Naive thymus-derived CD4-positive, alpha-beta T cell (primary cell): ENCODE measurements at regions not wholly inside any gene's neighbourhood (a gene's known extent, or its start where the extent isn't known, plus 50 kb on each side); places are given as distances from the start of the nearest gene placed in this dataset.

Source experiments
- ATAC-seq: fragments of 150-1000 bp; cut with Tn5 transposase; 2 replicates; pipeline ENCODE4 v1.10.0; 2021; ENCODE audit warnings: mild to moderate bottlenecking, moderate library complexity
- CTCF ChIA-PET: fragments of 350-600 bp; sonication (Branson Sonifier 250); formaldehyde crosslinking; loops from one replicate; lab custom pipeline; 2021; ENCODE audit warnings: antibody characterized with exemption; lab: Charles Lee
- POLR2A ChIA-PET: fragments of 350-600 bp; sonication (Branson Sonifier 250); formaldehyde crosslinking; loops from one replicate; lab custom pipeline; 2021; ENCODE audit warnings: antibody characterized with exemption, inconsistent platforms; lab: Charles Lee
- DNase-seq, 9 donors: peaks; one replicate each; pipeline versions ENCODE4 v3.0.0 to v3.0.0-alpha.2; 2020 to 2022; ENCODE audit warnings: mixed read lengths in 1 of 9
- H3K27ac ChIP-seq: one replicate; pipeline ENCODE4 v1.7.0; 2013; ENCODE audit warnings: mild to moderate bottlenecking, low read depth, low read length, moderate library complexity
- H3K27me3 ChIP-seq, 2 donors: one replicate each; pipeline ENCODE4 v1.7.0; 2013; ENCODE audit warnings: low read length in 2 of 2, mild to moderate bottlenecking in 2 of 2, moderate library complexity in 2 of 2; ENCODE audit not compliant: control insufficient read depth in 2 of 2, insufficient read depth in 2 of 2
- H3K36me3 ChIP-seq, 3 experiments: 1 replicate in 2 of 3; 2 replicates in 1 of 3; pipeline ENCODE4 v1.7.0; 2013; ENCODE audit warnings: low read length in 3 of 3, mild to moderate bottlenecking in 3 of 3, moderate library complexity in 1 of 3; ENCODE audit not compliant: insufficient read depth in 3 of 3, control insufficient read depth in 2 of 3
- H3K4me1 ChIP-seq, 2 donors: one replicate each; pipeline ENCODE4 v1.7.0; 2013; ENCODE audit warnings: low read length in 2 of 2, mild to moderate bottlenecking in 2 of 2, moderate library complexity in 1 of 2; ENCODE audit not compliant: control insufficient read depth in 2 of 2, insufficient read depth in 2 of 2
- H3K4me3 ChIP-seq: 2 replicates; pipeline ENCODE4 v1.7.0; 2013; ENCODE audit warnings: mild to moderate bottlenecking, low read length
- H3K9me3 ChIP-seq, 3 experiments: 1 replicate in 2 of 3; 2 replicates in 1 of 3; pipeline ENCODE4 v1.7.0; 2013; ENCODE audit warnings: low read length in 3 of 3; ENCODE audit not compliant: control insufficient read depth in 2 of 3
- H3K27ac Mint-ChIP-seq, 9 donors: one replicate each; pipeline ENCODE4 v1.8.0; 2020 to 2022; ENCODE audit warnings: mixed read lengths in 9 of 9, mild to moderate bottlenecking in 8 of 9, moderate library complexity in 5 of 9, inconsistent platforms in 2 of 9
- H3K27me3 Mint-ChIP-seq, 5 donors: one replicate each; pipeline ENCODE4 v1.8.0; 2021 to 2022; ENCODE audit warnings: mixed read lengths in 5 of 5, mild to moderate bottlenecking in 1 of 5
- H3K36me3 Mint-ChIP-seq, 5 donors: one replicate each; pipeline ENCODE4 v1.8.0; 2020 to 2022; ENCODE audit warnings: mixed read lengths in 5 of 5, mild to moderate bottlenecking in 3 of 5, inconsistent platforms in 1 of 5
- H3K4me1 Mint-ChIP-seq, 7 donors: one replicate each; pipeline ENCODE4 v1.8.0; 2020 to 2022; ENCODE audit warnings: mixed read lengths in 7 of 7, mild to moderate bottlenecking in 3 of 7, inconsistent platforms in 1 of 7
- H3K4me3 Mint-ChIP-seq, 10 donors: one replicate each; pipeline ENCODE4 v1.8.0; 2020 to 2022; ENCODE audit warnings: mild to moderate bottlenecking in 10 of 10, mixed read lengths in 10 of 10, moderate library complexity in 6 of 10, inconsistent platforms in 2 of 10
- H3K9me3 Mint-ChIP-seq, 11 donors: one replicate each; pipeline ENCODE4 v1.8.0; 2020 to 2022; ENCODE audit warnings: mixed read lengths in 11 of 11, mild to moderate bottlenecking in 4 of 11, inconsistent platforms in 1 of 11, moderate library complexity in 1 of 11
- intact Hi-C, 2 donors: fragments of 100-400 bp; cut with micrococcal nuclease; formaldehyde crosslinking; loops; one replicate each; pipeline ENCODE4 v1.15.1; 2023

GRCh38 chr6:82000551-82000950, 247.0 kb downstream of the IBTK start:
- ATAC-seq: no peak
- POLR2A ChIA-PET: no interaction called here
- Histone ChIP-seq H3K27ac (no peak overlapping the region), H3K9me3 (no peaks in the 10 kb centered on the region), H3K4me1 (no peaks in the 10 kb centered on the region), H3K27me3 (no peaks in the 10 kb centered on the region), H3K36me3 (no peaks in the 10 kb centered on the region), H3K4me3 (no peak overlapping the region)
- Mint-ChIP-seq H3K36me3 (no peaks in the 10 kb centered on the region), H3K27ac (no peak overlapping the region), H3K4me3 (no peak overlapping the region), H3K9me3 (peaks cover 0 to 6% (median 1%) of the 10 kb centered on the region in 11 donors), H3K27me3 (peaks cover 0 to 6% (median 0%) of the 10 kb centered on the region in 5 donors), H3K4me1 (peaks cover 0 to 6% (median 0%) of the 10 kb centered on the region in 7 donors)
- CTCF ChIA-PET: no interaction called here
- intact Hi-C loops: no loop called here
- no peak for DNase-seq

- Histone ChIP-seq H3K9me3 (no peaks in the 10 kb centered on the region), H3K27ac (no peak overlapping the region), H3K27me3 (no peaks in the 10 kb centered on the region), H3K36me3 (no peaks in the 10 kb centered on the region), H3K4me3 (no peak overlapping the region), H3K4me1 (no peaks in the 10 kb centered on the region)
- ATAC-seq (no peak), DNase-seq (no peak)
- Mint-ChIP-seq H3K36me3 (no peaks in the 10 kb centered on the region), H3K9me3 (peaks cover 0 to 5% (median 1%) of the 10 kb centered on the region in 11 donors), H3K4me1 (peaks cover 0 to 6% (median 0%) of the 10 kb centered on the region in 7 donors), H3K27ac (no peak overlapping the region), H3K4me3 (no peak overlapping the region), H3K27me3 (peaks cover 0 to 6% (median 0%) of the 10 kb centered on the region in 5 donors)
- ChIA-PET CTCF (no interaction called here), POLR2A (no interaction called here)
- intact Hi-C loops: no loop called here
Observed at GRCh38 chr6:81999826-82000225, 247.3 kb upstream of the TENT5A start.

DNA sequence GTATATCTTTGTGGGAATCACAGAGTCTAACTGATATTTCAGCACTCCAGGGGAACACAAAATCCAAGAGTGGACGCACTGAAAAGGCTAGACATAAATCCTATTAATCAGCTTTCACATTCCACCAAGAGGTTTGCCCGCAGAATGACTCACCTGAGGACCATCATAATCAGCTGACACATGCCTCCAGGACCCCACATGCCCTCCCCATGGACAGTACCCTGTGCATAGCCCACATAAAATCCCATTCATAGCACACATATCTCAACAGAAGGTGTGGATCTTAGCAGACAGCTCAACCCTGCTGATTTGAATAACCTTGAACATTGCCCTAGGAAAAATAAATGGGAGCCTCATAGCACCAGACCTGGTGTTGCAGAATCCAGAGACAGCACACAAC, 246.8 kb upstream of the TENT5A start:
- H3K36me3 ChIP-seq: no peaks in the 10 kb centered on the region
- Mint-ChIP-seq H3K4me3 (no peak overlapping the region), H3K36me3 (no peaks in the 10 kb centered on the region), H3K27ac (no peak overlapping the region), H3K4me1 (peaks cover 0 to 6% (median 0%) of the 10 kb centered on the region in 7 donors), H3K9me3 (peaks cover 0 to 5% (median 1%) of the 10 kb centered on the region in 11 donors), H3K27me3 (peaks cover 0 to 6% (median 0%) of the 10 kb centered on the region in 5 donors)
- no peak for ATAC-seq
- DNase-seq: no peak
- CTCF ChIA-PET: no interaction called here
- no peaks in the 10 kb centered on the region for H3K27me3 ChIP-seq
- no peaks in the 10 kb centered on the region for H3K9me3 ChIP-seq
- no peak overlapping the region for H3K4me3 ChIP-seq
- POLR2A ChIA-PET: no interaction called here
- no peaks in the 10 kb centered on the region for H3K4me1 ChIP-seq
- H3K27ac ChIP-seq: no peak overlapping the region
- intact Hi-C loops: no loop called here

GRCh38 chr6:81998432-81998831, 246.0 kb upstream of the TENT5A start:
- no peaks in the 10 kb centered on the region for H3K27me3 ChIP-seq
- no peak overlapping the region for H3K27ac ChIP-seq
- CTCF ChIA-PET: no interaction called here
- Mint-ChIP-seq H3K9me3 (peaks cover 0 to 5% (median 0%) of the 10 kb centered on the region in 11 donors), H3K36me3 (no peaks in the 10 kb centered on the region), H3K4me3 (no peak overlapping the region), H3K4me1 (peaks cover 0 to 6% (median 0%) of the 10 kb centered on the region in 7 donors), H3K27ac (no peak overlapping the region), H3K27me3 (peaks cover 0 to 6% (median 0%) of the 10 kb centered on the region in 5 donors)
- ATAC-seq (no peak), DNase-seq (no peak)
- POLR2A ChIA-PET: no interaction called here
- H3K9me3 ChIP-seq: no peaks in the 10 kb centered on the region
- H3K4me1 ChIP-seq: no peaks in the 10 kb centered on the region
- intact Hi-C loops: no loop called here
- no peak overlapping the region for H3K4me3 ChIP-seq
- no peaks in the 10 kb centered on the region for H3K36me3 ChIP-seq

DNA sequence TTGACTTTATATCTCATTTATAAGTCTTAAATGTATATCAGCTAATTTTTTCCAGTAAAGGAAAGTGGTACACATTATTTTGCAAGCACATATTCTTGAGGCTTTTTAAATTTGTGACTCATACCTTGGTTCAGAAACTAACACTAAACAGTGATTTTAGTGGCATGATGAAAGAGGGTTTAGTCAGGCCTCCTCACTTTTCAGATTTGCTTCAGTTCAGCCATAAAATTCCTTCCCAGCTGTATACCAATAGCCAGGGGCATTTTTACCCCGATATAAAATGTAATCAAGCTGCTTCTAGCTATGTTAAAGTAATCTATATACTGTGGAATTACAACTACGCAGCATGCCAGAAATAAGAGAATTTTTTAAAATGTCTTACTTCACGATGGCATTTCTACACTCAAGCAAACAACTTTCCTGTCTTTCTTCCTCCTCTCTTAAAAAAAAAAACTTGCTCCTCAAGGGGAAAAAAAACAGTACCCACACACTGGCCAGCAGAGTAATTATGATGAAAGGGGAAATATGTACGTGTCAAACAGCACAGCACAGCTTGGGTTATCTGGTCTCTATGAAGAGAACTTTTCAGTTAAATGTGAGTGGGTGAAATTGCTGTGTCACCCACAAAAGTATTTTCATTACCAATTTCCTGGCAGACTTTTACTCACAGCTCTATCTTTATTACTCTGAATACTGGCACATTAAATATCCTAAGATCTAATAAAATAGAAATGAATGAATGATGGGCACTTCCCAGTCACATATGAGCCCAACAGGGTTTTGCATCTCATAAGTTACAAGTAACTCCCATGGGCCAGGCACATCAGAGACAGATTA, 244.8 kb upstream of the TENT5A start:
- intact Hi-C loops: no loop called here
- H3K4me3 ChIP-seq: no peak overlapping the region
- ChIA-PET POLR2A (no interaction called here), CTCF (no interaction called here)
- no peaks in the 10 kb centered on the region for H3K27me3 ChIP-seq
- no peaks in the 10 kb centered on the region for H3K36me3 ChIP-seq
- no peaks in the 10 kb centered on the region for H3K4me1 ChIP-seq
- H3K4me1 Mint-ChIP-seq: peaks cover 0 to 6% (median 0%) of the 10 kb centered on the region in 7 donors
- peaks cover 0 to 5% (median 0%) of the 10 kb centered on the region in 11 donors for H3K9me3 Mint-ChIP-seq
- H3K36me3 Mint-ChIP-seq: no peaks in the 10 kb centered on the region
- no peaks in the 10 kb centered on the region for H3K9me3 ChIP-seq
- no peak for ATAC-seq
- no peak overlapping the region for H3K4me3 Mint-ChIP-seq
- H3K27ac ChIP-seq: no peak overlapping the region
- DNase-seq: no peak
- peaks cover 0 to 4% (median 0%) of the 10 kb centered on the region in 5 donors for H3K27me3 Mint-ChIP-seq
- H3K27ac Mint-ChIP-seq: no peak overlapping the region

- Mint-ChIP-seq H3K36me3 (no peaks in the 10 kb centered on the region), H3K27ac (no peak overlapping the region), H3K9me3 (peaks cover 0 to 5% (median 0%) of the 10 kb centered on the region in 11 donors), H3K4me3 (no peak overlapping the region), H3K27me3 (peaks cover 0 to 2% (median 0%) of the 10 kb centered on the region in 5 donors), H3K4me1 (peaks cover 0 to 6% (median 0%) of the 10 kb centered on the region in 7 donors)
- ATAC-seq (no peak), DNase-seq (no peak)
- ChIA-PET CTCF (no interaction called here), POLR2A (no interaction called here)
- Histone ChIP-seq H3K4me3 (no peak overlapping the region), H3K9me3 (no peaks in the 10 kb centered on the region), H3K27me3 (no peaks in the 10 kb centered on the region), H3K27ac (no peak overlapping the region), H3K4me1 (no peaks in the 10 kb centered on the region), H3K36me3 (no peaks in the 10 kb centered on the region)
- intact Hi-C loops: no loop called here
Observed at GRCh38 chr6:81996414-81996813, 243.9 kb upstream of the TENT5A start.
